Vagina (tissue), 2 donors: ENCODE measurements at regions not wholly inside any gene's neighbourhood (a gene's known extent, or its start where the extent isn't known, plus 50 kb on each side); places are given as distances from the start of the nearest gene placed in this dataset.
A peak's percentile ranks its signal among the peaks of the same experiment; 100 is the strongest.

Experiments used
- DNase-seq, 2 donors: peaks; one replicate each; pipeline ENCODE4 v3.0.0-alpha.2; 2017; ENCODE audit errors: extremely low spot score in 2 of 2
- H3K27ac ChIP-seq: fragments of 200-600 bp; sonication (generic); one replicate; pipeline ENCODE4 v1.5.1; 2019
- H3K27me3 ChIP-seq: fragments of 200-600 bp; sonication (generic); one replicate; pipeline ENCODE4 v1.5.1; 2019
- H3K36me3 ChIP-seq, 2 donors: fragments of 200-600 bp; sonication (generic); one replicate each; pipeline ENCODE4 v1.5.1; 2017 to 2019
- H3K4me1 ChIP-seq: fragments of 200-600 bp; sonication (generic); one replicate; pipeline ENCODE4 v1.5.1; 2019
- H3K4me3 ChIP-seq, 2 donors: fragments of 200-600 bp; sonication (generic); 1 replicate in 1 of 2; 2 replicates in 1 of 2; pipeline ENCODE4 v1.5.1; 2016 to 2019
- H3K9me3 ChIP-seq: fragments of 200-600 bp; sonication (generic); one replicate; pipeline ENCODE4 v1.5.1; 2019
- CTCF ChIP-seq, 3 experiments: fragments of 450-650 bp in 2 of 3; fragments of 200-600 bp in 1 of 3; sonication (generic) in 1 of 3; IDR thresholded peaks; one replicate each; pipeline ENCODE4 v1.5.1; 2017 to 2019; ENCODE audit warnings: antibody characterized with exemption in 3 of 3, mild to moderate bottlenecking in 2 of 3, moderate library complexity in 2 of 3
- POLR2A ChIP-seq, 2 donors: fragments of 450-650 bp; IDR thresholded peaks; one replicate each; pipeline ENCODE4 v1.6.1; 2017; ENCODE audit warnings: antibody characterized with exemption in 2 of 2, mild to moderate bottlenecking in 2 of 2, moderate library complexity in 2 of 2
- POLR2AphosphoS5 ChIP-seq, 2 donors: sonication (generic); formaldehyde crosslinking; IDR thresholded peaks; one replicate each; pipeline ENCODE4 v1.9.0; 2017; ENCODE audit warnings: antibody characterized with exemption in 2 of 2, mild to moderate bottlenecking in 2 of 2, low read depth in 1 of 2; ENCODE audit not compliant: insufficient read depth in 1 of 2
- intact Hi-C: fragments of 100-400 bp; cut with DNase I; formaldehyde crosslinking; loops from one replicate; pipeline ENCODE4 v1.15.1; 2023

- no peaks in the 10 kb centered on the region for H3K36me3 ChIP-seq
- H3K4me1 ChIP-seq: peaks cover 29% of the 10 kb centered on the region
- H3K27me3 ChIP-seq: no peaks in the 10 kb centered on the region
- intact Hi-C loops: loop anchor here (10.0 kb wide), 1 partner anchor 135 kb away; the partner anchor contains the start of gene IRS1
- DNase-seq: no peak
- no peaks in the 10 kb centered on the region for H3K9me3 ChIP-seq
- H3K4me3 ChIP-seq: no peak overlapping the region
- TF ChIP-seq POLR2A (IDR thresholded peaks at IDR 0.05): no peak
- H3K27ac ChIP-seq: peak overlapping the region; percentile 1
These were observed 139.5 kb downstream of the IRS1 start for GRCh38 chr2:226660124-226660523.

- Histone ChIP-seq H3K27me3 (no peaks in the 10 kb centered on the region), H3K4me1 (peaks cover 29% of the 10 kb centered on the region), H3K36me3 (no peaks in the 10 kb centered on the region), H3K27ac (peak overlapping the region; percentile 6), H3K4me3 (no peak overlapping the region), H3K9me3 (no peaks in the 10 kb centered on the region)
- DNase-seq: no peak
- intact Hi-C loops: no loop called here
- no peak for TF ChIP-seq POLR2A (IDR thresholded peaks at IDR 0.05)
- TF ChIP-seq CTCF (IDR thresholded peaks at IDR 0.05): no peak
- no peak for TF ChIP-seq POLR2AphosphoS5 (IDR thresholded peaks at IDR 0.05; ENCODE audit: insufficient read depth in 1 of 2, low read depth in 1 of 2)
These were observed 140.2 kb downstream of the IRS1 start for GRCh38 chr2:226659410-226659809.

- Histone ChIP-seq H3K4me1 (peaks cover 29% of the 10 kb centered on the region), H3K36me3 (no peaks in the 10 kb centered on the region), H3K27ac (no peak overlapping the region), H3K27me3 (no peaks in the 10 kb centered on the region), H3K9me3 (no peaks in the 10 kb centered on the region), H3K4me3 (no peak overlapping the region)
- DNase-seq: no peak
- intact Hi-C loops: no loop called here
- peak in 1 of 2 donors; percentile 14 for TF ChIP-seq POLR2AphosphoS5 (IDR thresholded peaks at IDR 0.05; ENCODE audit: insufficient read depth in 1 of 2, low read depth in 1 of 2)
- TF ChIP-seq CTCF (IDR thresholded peaks at IDR 0.05): no peak
These were observed 141.1 kb downstream of the IRS1 start for GRCh38 chr2:226658555-226658954.

- H3K4me3 ChIP-seq: no peak overlapping the region
- H3K4me1 ChIP-seq: peaks cover 29% of the 10 kb centered on the region
- H3K27me3 ChIP-seq: no peaks in the 10 kb centered on the region
- TF ChIP-seq CTCF (IDR thresholded peaks at IDR 0.05) (no peak), POLR2AphosphoS5 (IDR thresholded peaks at IDR 0.05; ENCODE audit: insufficient read depth in 1 of 2, low read depth in 1 of 2) (no peak), POLR2A (IDR thresholded peaks at IDR 0.05) (no peak)
- intact Hi-C loops: no loop called here
- H3K36me3 ChIP-seq: no peaks in the 10 kb centered on the region
- no peaks in the 10 kb centered on the region for H3K9me3 ChIP-seq
- DNase-seq: no peak
- H3K27ac ChIP-seq: no peak overlapping the region
These were observed 142.1 kb downstream of the IRS1 start for GRCh38 chr2:226657340-226658053.

GRCh38 chr2:226656367-226656766 is 143.3 kb downstream of the IRS1 start:
- intact Hi-C loops: no loop called here
- Histone ChIP-seq H3K27ac (no peak overlapping the region), H3K36me3 (no peaks in the 10 kb centered on the region), H3K4me1 (peaks cover 21% of the 10 kb centered on the region), H3K9me3 (no peaks in the 10 kb centered on the region), H3K4me3 (no peak overlapping the region), H3K27me3 (no peaks in the 10 kb centered on the region)
- no peak for TF ChIP-seq POLR2AphosphoS5 (IDR thresholded peaks at IDR 0.05; ENCODE audit: insufficient read depth in 1 of 2, low read depth in 1 of 2)
- TF ChIP-seq POLR2A (IDR thresholded peaks at IDR 0.05): no peak
- TF ChIP-seq CTCF (IDR thresholded peaks at IDR 0.05): no peak
- no peak for DNase-seq
